Activated CD4-positive, alpha-beta T cell treated with anti-CD3 and anti-CD28 coated beads, Interleukin-2, amount 50 U/mL, for 16 hours (primary cell): ENCODE measurements at regions not wholly inside any gene's neighbourhood (a gene's known extent, or its start where the extent isn't known, plus 50 kb on each side); places are given as distances from the start of the nearest gene placed in this dataset.
"Not testable (repeated sequence)": the region's sequence is repeated elsewhere in the genome, so short reads cannot be mapped to it uniquely, and the experiment has no call there.

Experiments used
- DNase-seq: peaks from one replicate; pipeline ENCODE4 v3.0.0-alpha.2; 2020

DNA sequence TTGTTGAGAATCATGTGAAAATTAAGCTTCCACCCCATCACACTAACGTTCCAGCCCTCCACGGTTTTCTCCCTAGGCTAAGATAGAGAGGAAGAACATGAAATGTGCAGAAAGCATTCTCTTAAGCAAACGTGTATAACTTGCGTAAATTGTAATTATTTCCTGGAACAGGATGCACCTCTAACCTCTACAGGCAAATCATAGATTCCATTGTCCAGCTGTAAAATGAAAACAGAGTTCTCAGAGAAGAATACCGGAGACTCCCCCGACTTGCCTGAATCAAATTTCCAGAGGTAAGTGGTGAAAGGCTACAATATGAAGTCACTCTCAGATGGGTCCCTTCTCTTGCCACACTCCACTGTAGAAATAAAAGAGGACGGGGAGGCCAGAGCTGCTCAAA is 211.4 kb downstream of the FAM72C start:
- not testable (repeated sequence) for DNase-seq

DNA sequence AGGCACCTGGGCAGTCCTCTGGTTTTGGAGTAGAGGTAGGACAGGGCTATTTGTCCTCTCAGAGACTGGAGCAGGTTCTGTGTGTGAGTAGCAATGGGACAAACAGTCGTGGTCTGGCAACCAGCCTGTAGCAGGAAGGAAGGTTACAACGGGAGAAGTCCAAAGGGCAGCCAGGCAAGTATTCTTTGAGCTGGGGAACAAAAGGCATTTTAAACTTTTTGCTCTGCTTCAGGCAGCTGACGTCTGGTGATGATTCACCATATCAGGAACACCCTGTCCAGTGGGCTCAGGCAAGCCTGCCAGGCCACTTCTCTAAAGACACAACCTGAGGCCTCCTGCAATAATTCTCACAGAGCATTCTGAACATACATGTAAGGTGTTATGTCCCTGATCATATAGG is 215.8 kb downstream of the FAM72C start:
- not testable (repeated sequence) for DNase-seq

DNA sequence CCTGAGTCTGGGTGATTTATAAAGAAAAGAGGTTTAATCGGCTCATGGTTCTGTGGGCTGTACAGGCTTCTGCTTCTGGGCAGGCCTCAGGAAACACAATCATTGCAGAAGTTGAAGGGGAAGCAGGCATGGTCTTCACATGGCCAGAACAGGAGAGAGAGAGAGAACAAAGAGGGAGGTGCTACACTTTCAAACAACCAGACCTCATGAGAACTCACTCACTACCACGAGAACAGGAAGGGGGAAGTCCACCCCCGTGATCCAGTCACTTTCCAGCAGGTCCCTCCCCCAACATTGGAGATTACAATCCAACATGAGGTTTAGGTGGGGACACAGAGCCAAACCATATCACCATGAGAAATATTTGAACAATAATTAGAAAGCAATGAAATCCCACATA is 222.9 kb downstream of the FAM72C start:
- no peak for DNase-seq

DNA sequence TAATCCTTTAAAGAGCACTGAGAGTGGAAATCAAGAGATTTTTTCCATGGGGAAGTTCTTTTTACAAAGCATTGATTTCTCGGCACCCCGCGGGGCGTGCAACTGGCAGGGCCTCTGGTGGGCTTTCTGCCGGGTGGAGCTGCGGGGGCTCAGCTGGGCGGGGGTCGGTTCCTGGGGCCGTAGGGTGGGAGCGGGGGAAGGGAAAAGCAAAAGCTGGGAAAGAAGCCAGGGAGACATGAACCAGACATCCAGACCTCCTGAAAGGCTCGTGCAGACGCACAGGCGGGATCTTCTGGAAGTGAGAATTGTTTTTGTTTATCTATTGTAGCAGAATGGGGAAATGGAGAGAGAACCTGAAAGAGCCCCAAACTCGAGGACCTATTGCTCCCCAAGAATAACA is 235.2 kb downstream of the FAM72C start:
- DNase-seq = no peak

DNA sequence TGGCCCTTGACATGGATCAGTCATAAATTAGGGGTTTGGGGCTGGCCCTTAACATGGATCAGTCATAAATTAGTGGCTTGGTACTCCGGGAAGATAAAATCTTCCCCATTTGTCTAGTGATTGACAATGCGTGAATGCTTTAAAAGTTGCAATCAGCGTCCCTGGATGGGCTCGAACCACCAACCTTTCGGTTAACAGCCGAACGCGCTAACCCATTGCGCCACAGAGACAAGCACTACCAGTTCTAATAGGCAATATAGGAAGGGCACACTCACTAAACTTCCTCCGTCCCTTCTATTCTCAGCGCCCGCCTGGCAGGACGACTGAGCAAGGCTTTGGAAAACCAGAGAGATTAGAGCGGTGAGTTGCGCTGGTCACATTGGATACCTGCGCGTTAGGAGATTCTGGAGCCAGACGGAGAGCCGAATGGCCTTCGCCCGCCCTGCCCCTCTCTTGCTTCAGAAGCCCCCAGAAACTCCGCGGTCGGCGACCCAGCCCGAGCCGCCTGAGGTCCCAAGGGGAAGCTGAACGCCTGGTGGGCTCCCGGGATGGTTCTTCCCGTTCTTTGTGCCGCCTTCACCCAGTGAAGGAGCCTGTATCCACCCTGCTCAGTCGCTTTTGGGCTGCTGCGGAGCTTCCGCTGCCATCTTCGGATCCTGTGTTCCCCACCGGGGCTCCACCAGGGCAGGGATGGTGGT is 235.9 kb downstream of the FAM72C start:
- peak; percentile 23 for DNase-seq

DNA sequence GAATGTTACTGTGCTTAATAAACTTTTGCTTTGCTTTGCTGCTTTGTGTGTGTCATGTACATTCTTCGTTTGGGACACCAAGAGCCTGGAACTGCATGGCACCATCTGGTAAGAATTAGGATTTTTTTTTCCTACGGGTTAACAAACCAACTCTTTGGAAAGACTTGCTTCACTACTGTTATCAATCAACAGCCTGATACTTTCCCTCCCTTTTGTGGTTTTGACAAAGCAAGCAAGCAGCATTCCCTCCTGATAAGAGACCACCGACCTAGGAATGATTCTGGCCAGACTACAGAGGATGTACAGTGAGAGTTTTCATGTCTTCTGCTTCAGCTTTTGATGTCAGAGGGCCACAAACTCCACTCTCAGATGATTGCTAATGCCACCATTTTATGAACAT is 237.5 kb downstream of the FAM72C start:
- DNase-seq = not testable (repeated sequence)

DNA sequence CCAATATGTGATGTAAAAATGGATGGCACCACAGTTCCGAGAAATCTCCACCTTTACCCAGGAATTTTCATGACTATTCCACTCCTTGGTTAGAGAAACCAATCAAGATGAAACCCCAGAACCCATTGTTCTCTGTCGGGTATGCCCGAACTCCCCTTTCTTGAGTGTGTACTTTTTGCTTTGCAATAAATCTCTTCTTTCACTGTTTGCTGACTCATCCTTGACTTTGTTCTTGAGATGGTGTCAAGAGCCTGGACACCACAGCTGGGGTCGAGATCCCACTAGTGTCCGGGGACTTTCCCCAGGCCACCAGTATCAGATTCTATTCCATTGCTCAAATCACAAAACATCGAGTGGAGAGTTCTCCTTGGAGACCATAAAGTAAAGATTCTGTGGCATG is 240.9 kb downstream of the FAM72C start:
- not testable (repeated sequence) for DNase-seq

DNA sequence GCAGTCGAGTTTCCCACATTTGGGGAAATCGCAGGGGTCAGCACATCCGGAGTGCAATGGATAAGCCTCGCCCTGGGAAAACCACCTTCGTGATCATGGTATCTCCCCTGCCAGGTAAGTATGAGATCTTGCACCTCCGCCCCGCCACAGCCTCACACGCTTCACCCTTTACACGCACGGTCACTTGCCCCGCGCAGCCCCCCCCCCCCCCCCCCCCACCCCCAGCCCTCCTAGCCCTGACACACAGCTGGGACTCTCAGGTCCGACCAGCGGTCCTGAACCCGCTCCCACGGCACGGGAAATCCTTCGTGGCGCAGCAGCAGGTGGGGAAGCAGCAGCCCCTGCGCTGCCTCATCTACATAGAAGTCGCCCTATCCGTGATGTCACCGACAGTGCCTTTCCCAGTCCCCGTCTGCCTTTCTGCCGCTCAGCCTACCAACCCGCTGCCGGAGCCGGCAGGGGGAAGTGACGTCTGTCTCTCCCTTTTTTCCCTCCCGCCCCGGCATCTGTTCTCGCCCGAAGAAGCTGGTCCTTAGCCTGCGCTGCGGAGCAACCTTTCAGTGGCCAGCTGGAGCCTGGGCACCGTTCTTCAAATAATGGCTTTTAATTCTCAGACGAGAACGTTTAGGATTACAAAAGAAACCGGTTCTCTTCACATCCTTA is 242.2 kb downstream of the FAM72C start:
- DNase-seq = peak; percentile 9

DNA sequence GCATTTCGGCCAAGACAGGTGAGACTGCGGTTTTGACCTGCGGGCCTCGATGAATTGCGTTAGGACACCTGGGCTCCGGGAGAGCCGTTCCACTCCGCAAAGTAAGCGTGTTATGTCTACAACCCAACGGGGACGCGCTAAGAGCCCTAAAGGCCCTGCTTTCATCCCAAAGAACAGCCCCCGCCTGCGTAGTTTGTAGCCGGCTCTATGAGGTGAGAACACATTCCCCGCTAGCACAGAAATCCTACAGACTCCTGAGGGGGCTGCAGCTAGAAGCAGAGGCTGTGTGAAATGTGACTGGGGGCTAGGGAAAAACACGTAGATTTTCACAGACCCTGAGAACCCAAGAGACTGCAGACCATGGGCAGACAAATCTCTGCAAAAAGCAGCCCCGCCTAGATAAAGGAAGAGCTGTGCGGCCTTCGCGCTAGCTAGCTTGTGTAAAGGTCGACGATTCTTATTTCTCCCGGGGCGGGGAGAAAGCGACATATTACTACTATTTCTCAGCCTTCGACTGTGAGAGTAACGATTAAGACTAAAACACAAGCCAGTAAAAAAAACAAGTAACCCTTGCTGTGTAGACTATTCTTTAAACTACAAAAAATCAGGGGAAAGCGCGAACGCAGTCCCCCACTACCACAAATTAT is 242.9 kb downstream of the FAM72C start:
- not testable (repeated sequence) for DNase-seq

DNA sequence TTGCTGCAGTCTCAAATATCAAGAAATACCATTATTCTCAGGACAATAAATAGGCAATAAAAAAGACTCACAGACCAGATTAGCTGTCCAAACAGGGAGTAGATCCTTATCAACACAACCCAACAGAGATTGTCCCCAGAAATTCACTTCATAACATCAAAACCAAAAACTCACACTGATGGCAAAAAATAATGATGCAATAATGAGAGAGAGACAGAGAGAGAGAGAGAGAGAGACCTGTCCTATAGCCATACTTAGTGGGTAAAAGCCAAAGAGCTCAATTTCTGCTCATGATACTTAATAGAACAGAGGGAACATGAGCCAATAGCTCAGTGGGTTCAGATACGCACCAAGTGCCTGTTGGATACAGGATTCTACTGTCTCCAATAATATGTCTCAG is 244.5 kb downstream of the FAM72C start:
- DNase-seq = no peak

DNA sequence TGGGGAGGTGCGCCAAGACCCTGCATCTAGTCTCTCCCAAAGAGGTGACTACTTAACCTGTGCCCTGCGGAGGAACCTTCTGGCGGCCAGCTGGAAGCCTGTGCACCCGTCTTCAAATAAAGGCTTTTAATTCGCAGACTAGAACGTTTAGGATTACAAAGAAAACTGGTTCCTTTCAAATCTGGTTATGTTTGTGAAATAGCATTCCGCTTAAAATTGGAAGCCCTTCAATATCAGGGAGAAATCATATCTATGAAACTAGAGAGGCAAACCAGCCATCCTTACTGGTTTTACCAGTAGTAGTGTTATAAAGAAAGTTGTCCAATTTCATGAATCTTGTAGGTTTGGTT is 250.8 kb downstream of the FAM72C start:
- no peak for DNase-seq

DNA sequence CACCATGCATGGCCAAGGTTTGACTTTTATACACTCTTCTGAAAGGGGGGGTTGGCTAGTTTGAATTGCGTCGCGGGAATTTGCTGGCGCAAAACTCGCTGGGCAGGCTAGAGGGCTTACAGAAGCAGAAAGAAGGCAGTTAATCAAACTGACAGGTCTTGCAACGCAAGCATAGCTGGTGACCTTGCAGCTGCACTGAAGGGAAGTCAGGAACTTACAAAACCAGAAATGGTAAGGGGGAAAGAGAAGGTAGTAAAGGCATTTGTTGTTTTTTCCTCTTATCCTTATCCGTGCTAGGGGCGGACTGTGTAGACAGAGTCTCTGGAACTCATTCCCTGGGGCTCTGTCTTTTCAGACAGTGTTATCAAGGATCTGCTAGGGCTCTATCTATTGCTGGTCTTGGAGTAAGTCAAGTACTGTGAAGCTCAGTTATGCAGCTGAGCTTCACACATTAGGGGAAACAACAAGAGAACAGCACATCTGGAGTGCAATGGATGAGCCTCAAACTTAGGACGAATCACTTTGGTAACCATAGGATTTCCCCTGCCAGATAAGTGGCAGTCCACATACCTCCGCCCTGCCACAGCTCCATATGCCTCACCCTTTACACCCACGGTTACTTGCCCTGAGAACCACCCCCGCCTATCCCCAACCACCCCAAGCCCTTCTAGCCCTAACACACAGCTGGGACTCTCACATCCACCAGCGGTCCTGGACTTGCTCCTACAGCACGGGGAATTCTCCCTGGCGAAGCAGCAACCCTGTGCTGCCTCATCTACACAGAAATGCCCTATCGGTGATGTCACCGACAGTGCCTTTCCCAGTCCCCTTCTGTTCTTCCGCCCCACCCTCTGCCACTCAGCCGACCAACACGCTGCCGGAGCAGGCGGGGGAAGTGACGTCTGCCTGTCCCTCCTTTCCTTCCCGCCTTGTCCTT is 251.4 kb downstream of the FAM72C start:
- DNase-seq = no peak

DNA sequence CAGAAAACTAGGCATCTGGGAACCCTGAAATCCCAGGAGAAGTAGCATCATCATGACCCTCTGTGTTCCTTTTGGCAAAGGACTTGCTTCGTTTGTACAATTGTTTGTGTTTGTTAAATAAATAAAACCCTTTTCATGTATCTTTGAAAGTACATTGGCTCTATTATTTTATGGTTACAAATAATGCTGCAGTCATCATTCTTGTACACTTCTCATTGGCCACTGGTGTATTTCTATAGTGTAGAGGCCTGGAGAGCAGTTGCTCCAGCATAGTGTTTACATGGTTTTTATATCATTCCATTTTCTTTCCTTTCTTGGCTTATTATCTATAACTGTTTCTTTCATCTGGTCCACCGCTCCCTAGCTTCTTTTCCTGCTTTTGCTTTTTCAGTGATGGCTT is 253.3 kb downstream of the FAM72C start:
- no peak for DNase-seq

DNA sequence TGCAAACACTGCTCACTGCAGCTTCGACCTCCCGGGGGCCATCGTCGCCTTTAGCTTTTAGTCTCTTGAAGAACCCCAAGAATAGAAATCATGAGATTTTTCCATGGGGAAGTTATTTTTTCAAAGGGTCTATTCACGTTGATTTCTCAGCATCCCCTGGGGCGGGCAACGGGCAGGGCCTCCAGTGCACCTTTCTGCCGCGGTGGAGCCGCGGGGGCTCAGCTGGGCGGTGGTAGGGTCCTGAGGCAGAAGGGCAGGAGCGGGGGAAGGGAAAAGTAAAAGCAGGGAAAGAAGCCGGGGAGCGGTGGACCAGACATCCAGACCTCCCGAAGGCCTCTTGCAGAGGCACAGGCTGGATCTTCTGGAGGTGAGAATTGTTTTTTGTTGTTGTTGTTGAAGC is 253.8 kb downstream of the FAM72C start:
- no peak for DNase-seq

DNA sequence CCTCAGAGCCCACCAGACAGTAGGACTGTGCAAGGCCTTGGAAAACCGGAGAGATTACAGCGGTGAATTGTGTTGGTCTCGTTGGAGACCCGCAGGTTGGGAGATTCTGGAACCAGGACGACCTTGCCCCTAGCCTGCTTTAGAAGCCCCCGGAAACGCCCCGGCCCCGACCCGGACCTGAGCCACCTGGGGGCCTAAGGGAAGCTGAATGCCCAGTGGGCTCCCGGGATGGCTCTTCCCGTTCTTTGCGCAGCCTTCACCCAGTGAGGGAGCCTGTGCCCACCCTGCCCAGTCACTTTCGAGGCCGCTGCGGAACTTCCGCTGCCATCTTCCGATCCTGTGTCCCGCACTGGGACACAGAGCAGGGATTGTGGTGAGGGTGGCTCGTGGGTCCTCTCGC is 254.4 kb downstream of the FAM72C start:
- DNase-seq = no peak

DNA sequence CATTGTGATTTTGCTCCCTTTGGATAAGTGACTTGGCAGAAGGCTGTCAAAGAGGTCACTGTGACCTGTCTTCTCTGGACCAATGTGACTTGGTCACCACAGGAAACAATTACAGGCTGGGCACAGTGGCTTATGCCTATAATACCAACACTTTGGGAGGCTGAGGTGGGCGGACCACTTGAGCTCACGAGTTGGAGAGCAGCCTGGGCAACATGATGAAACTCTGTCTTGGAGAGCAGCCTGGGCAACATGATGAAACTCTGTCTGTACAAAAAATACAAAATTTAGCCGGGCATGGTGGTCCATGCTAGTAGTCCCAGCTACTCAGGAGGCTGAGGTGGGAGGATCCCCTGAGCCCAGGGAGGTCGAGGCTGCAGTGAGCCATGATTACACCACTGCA is 256.9 kb downstream of the FAM72C start:
- not testable (repeated sequence) for DNase-seq

DNA sequence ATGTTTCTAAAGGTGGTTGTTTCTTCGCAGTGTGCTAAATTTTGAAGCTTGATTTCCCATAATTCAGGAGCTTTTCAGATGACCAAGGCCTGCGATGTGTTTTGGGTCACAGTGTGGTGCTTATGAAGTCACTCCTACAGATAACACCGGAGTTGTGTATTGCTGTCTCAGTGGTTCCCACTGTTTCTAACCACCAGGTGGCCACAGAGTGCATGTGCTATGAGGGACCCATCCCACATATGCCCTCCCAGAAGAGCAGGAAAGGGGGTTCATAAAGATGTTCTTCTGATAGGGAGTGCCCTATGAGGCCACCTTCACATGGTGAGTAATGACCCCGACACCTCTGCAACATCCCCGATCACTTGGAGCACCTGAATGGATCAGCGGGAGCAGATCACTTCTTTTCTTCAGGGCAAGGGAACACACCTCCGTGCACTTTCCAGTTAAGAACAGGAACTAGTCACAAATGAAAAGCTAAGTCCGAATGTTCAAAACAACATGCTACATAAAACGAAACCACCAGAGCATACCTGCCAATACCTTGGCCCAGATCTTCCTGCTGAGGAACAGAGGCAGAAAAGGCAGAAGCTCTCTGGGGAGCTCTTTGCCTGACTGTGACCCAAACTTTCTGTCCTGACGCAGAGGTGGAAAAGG is 262.1 kb downstream of the FAM72C start:
- DNase-seq = peak; percentile 3

DNA sequence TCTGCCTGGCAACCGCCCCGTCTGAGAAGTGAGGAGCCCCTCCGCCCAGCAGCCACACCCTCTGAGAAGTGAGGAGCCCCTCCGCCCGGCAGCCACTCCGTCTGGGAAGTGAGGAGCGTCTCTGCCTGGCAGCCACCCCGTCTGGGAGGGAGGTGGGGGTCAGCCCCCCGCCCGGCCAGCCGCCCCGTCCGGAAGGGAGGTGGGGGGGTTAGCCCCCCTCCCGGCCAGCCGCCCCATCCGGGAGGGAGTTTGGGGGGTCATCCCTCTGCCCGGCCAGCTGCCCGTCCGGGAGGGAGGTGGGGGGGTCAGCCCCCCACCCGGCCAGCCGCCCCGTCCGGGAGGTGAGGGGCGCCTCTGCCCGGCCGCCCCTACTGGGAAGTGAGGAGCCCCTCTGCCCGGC is 269.0 kb downstream of the FAM72C start:
- DNase-seq = not testable (repeated sequence)

DNA sequence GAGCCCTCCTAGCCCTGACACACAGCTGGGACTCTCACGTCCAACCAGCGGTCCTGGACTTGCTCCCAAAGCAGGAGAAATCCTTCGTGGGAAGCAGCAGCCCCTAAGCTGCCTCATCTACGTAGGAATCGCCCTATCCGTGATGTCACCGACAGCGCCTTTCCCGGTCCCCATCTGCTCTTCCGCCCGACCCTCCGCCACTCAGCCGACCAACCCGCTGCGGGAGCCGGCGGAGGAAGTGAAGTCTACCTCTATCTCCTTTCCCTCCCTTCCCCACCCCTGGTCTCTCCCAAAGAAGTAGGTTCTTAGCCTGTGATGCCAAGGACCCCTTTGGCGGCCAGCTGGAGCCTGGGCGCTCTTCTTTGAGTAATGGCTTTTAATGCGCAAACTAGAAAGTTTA is 272.1 kb downstream of the FAM72C start:
- DNase-seq = no peak

DNA sequence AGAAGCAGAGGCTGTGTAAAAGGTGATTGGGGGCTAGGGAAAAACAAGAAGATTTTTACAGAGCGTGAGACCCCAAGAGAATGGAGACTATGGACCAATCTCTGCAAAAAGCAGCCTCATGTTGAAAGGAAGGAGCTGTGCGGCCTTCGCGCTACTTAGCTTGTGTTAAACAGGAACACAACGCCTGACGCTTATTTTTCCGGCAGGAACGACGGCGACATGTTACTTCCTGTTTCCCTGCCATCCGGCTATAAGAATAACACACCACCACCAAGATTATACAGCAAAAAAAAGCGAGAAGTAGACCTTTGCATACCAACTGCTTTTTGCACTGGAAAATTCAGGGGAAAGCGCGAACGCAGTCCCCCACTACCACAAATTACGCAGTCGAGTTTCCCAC is 272.7 kb downstream of the FAM72C start:
- no peak for DNase-seq

DNA sequence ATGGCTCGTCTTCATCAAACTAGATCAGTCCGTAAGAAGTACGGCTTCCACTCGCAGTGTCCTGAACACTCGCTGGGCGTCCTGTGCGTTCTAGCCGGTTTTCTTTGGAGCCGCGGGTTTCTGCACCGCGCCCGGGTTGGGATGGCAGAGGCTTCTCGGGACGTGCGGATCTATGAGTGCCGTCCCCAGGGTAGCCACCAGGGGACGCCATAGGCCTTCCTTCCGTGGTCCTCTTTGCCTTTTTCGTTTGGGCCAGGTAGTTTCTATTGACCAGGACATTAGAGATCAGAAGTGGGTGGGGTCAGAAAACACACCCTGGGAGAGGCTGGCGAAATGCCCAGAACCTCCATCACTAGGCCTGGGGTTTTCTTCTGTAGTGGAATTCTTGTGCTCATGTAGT is 273.8 kb downstream of the FAM72C start:
- peak; percentile 12 for DNase-seq

DNA sequence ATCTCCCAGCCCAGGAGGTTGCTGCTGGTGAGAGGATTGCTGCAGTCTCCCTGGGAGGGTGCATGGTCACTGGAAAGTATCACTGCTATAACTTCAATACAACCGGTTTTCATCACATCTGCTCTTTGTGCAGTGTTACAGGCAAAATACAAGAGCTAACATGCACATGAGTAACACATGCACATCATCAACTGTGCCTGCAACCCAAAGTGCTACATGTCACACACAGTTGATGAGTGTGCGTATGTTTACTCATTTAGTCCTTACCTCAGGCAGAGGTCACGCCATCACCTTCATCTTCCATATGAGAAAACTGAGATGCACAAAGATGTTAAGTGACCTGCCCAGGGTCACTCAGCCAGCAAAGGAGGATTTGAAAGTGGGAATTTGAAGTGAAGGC is 277.7 kb downstream of the FAM72C start:
- DNase-seq = no peak
